Neural progenitor cell (in vitro differentiated cells): ENCODE measurements at regions not wholly inside any gene's neighbourhood (a gene's known extent, or its start where the extent isn't known, plus 50 kb on each side); places are given as distances from the start of the nearest gene placed in this dataset.

Experiments used
- DNase-seq: peaks from one replicate; pipeline ENCODE4 v3.0.0-alpha.2; 2016; ENCODE audit warnings: low spot score
- H2AFZ ChIP-seq: fragments of 200-600 bp; sonication (generic); replicated peaks from 2 replicates; pipeline ENCODE4 v1.6.1; 2016; ENCODE audit warnings: antibody characterized with exemption
- H3F3A ChIP-seq: fragments of 200-600 bp; sonication (generic); 2 replicates; pipeline ENCODE4 v1.6.1; 2016; ENCODE audit warnings: antibody characterized with exemption, low read depth
- H3K27ac ChIP-seq: fragments of 200-600 bp; sonication (generic); 2 replicates; pipeline ENCODE4 v1.5.1; 2016; ENCODE audit warnings: mild to moderate bottlenecking
- H3K27me3 ChIP-seq: fragments of 200-600 bp; sonication (generic); 2 replicates; pipeline ENCODE4 v1.6.1; 2016; ENCODE audit warnings: mild to moderate bottlenecking, moderate library complexity
- H3K36me3 ChIP-seq: fragments of 200-600 bp; sonication (generic); 2 replicates; pipeline ENCODE4 v1.5.1; 2016
- H3K4me1 ChIP-seq: fragments of 200-600 bp; sonication (generic); 2 replicates; pipeline ENCODE4 v1.6.1; 2016; ENCODE audit warnings: mixed run types
- H3K4me2 ChIP-seq: fragments of 200-600 bp; sonication (generic); 2 replicates; pipeline ENCODE4 v1.6.1; 2016
- H3K4me3 ChIP-seq: fragments of 200-600 bp; sonication (generic); 2 replicates; pipeline ENCODE4 v1.5.1; 2016
- H3K79me2 ChIP-seq: fragments of 200-600 bp; sonication (generic); 2 replicates; pipeline ENCODE4 v1.6.1; 2016; ENCODE audit warnings: low read depth
- H3K9ac ChIP-seq: fragments of 200-600 bp; sonication (generic); 2 replicates; pipeline ENCODE4 v1.6.1; 2016
- H3K9me3 ChIP-seq: fragments of 200-600 bp; sonication (generic); 2 replicates; pipeline ENCODE4 v1.5.1; 2016; ENCODE audit warnings: low read depth
- H4K20me1 ChIP-seq: fragments of 200-600 bp; sonication (generic); 2 replicates; pipeline ENCODE4 v1.6.1; 2016; ENCODE audit warnings: low read depth
- H3K27ac Mint-ChIP-seq: 3 replicates; pipeline ENCODE4 v1.8.0; 2021; ENCODE audit warnings: mixed read lengths
- H3K27me3 Mint-ChIP-seq: 2 replicates; pipeline ENCODE4 v1.8.0; 2022; ENCODE audit warnings: low read depth, mild to moderate bottlenecking, inconsistent platforms, moderate library complexity, mixed read lengths; ENCODE audit not compliant: insufficient read depth
- H3K36me3 Mint-ChIP-seq: 3 replicates; pipeline ENCODE4 v1.8.0; 2021; ENCODE audit warnings: mixed read lengths
- H3K4me1 Mint-ChIP-seq: 3 replicates; pipeline ENCODE4 v1.8.0; 2021; ENCODE audit warnings: mixed read lengths
- H3K4me3 Mint-ChIP-seq: 3 replicates; pipeline ENCODE4 v1.8.0; 2021; ENCODE audit warnings: mild to moderate bottlenecking, moderate library complexity, mixed read lengths
- H3K9me3 Mint-ChIP-seq: 3 replicates; pipeline ENCODE4 v1.8.0; 2020; ENCODE audit warnings: mixed read lengths
- EZH2 ChIP-seq: fragments of 200-600 bp; sonication (generic); IDR thresholded peaks from 2 replicates; pipeline ENCODE4 v1.6.1; 2017; ENCODE audit warnings: antibody characterized with exemption, mild to moderate bottlenecking, moderate library complexity
- EZH2phosphoT487 ChIP-seq: fragments of 200-600 bp; sonication (generic); IDR thresholded peaks from 2 replicates; pipeline ENCODE4 v1.6.1; 2017; ENCODE audit warnings: antibody characterized with exemption
- TF ChIP-seq, protein P1 (sequence below): fragments of 200-600 bp; sonication (generic); IDR thresholded peaks from 2 replicates; pipeline ENCODE4 v1.5.1; 2017; ENCODE audit warnings: antibody characterized with exemption, mild to moderate bottlenecking

DNA sequence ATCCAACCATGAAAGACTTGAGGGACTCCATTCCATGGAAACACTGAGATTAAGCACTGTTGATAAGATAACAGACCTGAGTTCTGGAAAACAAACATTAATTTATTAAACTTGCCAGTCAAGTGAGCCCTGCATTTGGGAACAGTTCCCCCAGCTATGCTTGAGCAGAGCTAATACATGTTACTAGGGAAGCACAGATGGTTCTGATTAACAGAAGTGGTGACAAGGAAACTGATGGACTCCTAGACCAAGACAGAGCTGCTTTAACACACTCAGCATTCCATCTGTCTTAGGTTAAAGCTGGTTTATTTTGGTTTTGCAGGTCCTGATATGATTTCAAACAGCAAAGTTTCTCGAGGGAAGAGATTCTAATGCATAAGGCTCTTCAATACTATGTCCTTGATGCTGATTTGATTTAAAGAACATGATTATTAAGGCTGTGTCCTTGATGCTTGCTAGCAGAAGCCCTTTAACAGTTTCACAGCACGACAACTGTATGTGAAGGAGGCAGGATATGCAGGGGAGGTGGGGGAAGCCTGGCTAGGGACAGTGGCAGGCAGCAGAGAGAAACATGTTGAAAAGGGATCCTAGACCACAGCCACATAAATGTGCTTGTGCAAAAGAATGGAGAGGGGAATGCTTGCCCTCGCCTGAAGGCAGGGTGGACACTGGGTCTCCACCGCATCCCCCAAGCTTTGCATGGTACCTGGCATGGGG lies 66.2 kb downstream of the ACTBL2 start:
- no peaks in the 10 kb centered on the region for H3K27me3 Mint-ChIP-seq
- H3K4me1 Mint-ChIP-seq: peaks cover 4% of the 10 kb centered on the region
- no peaks in the 10 kb centered on the region for H3K9me3 Mint-ChIP-seq
- H3K9me3 ChIP-seq: no peaks in the 10 kb centered on the region
- no peak overlapping the region for H3K27ac ChIP-seq
- no peak overlapping the region for H3K4me3 Mint-ChIP-seq
- no peak overlapping the region for H3K4me3 ChIP-seq
- H3K27me3 ChIP-seq: no peaks in the 10 kb centered on the region
- H3K36me3 Mint-ChIP-seq: no peaks in the 10 kb centered on the region
- no peaks in the 10 kb centered on the region for H3K36me3 ChIP-seq
- H3K4me2 ChIP-seq: no peak overlapping the region
- no peaks in the 10 kb centered on the region for H3K4me1 ChIP-seq
- TF ChIP-seq EZH2 (no peak), EZH2phosphoT487 (no peak)
- TF ChIP-seq, protein P1, sequence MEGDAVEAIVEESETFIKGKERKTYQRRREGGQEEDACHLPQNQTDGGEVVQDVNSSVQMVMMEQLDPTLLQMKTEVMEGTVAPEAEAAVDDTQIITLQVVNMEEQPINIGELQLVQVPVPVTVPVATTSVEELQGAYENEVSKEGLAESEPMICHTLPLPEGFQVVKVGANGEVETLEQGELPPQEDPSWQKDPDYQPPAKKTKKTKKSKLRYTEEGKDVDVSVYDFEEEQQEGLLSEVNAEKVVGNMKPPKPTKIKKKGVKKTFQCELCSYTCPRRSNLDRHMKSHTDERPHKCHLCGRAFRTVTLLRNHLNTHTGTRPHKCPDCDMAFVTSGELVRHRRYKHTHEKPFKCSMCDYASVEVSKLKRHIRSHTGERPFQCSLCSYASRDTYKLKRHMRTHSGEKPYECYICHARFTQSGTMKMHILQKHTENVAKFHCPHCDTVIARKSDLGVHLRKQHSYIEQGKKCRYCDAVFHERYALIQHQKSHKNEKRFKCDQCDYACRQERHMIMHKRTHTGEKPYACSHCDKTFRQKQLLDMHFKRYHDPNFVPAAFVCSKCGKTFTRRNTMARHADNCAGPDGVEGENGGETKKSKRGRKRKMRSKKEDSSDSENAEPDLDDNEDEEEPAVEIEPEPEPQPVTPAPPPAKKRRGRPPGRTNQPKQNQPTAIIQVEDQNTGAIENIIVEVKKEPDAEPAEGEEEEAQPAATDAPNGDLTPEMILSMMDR: no peak
- no peaks in the 10 kb centered on the region for H3F3A ChIP-seq
- H2AFZ ChIP-seq: no peak overlapping the region
- no peak overlapping the region for H3K27ac Mint-ChIP-seq
- no peaks in the 10 kb centered on the region for H3K79me2 ChIP-seq
- H3K9ac ChIP-seq: no peak overlapping the region
- H4K20me1 ChIP-seq: no peaks in the 10 kb centered on the region
- no peak for DNase-seq

DNA sequence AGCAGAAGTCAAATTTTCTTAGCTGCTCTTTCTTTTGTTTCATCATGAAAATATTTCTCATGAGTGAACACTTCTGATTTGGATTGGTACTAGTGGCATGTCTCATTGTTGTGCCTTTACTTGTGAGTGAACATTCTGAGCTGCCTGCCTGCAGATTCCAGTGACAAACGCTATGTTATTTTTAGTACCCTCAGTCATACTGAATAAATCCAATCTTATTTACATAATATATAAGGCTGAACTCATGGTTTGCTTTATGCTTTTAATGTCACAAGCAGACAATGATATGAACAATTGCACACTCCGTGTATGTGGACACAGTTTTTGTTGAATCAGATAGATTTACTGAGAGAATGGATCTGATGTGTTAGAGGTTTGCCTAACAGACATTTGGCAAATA lies 67.8 kb downstream of the ACTBL2 start:
- Histone ChIP-seq H3K4me2 (no peak overlapping the region), H3K9ac (no peak overlapping the region), H3K4me3 (no peak overlapping the region), H3K27ac (no peak overlapping the region), H4K20me1 (no peaks in the 10 kb centered on the region), H3K79me2 (no peaks in the 10 kb centered on the region), H3F3A (no peaks in the 10 kb centered on the region), H3K36me3 (no peaks in the 10 kb centered on the region), H3K27me3 (no peaks in the 10 kb centered on the region), H3K9me3 (no peaks in the 10 kb centered on the region), H2AFZ (no peak overlapping the region), H3K4me1 (no peaks in the 10 kb centered on the region)
- TF ChIP-seq, protein P1: no peak
- Mint-ChIP-seq H3K27ac (no peak overlapping the region), H3K9me3 (no peaks in the 10 kb centered on the region), H3K36me3 (no peaks in the 10 kb centered on the region), H3K27me3 (no peaks in the 10 kb centered on the region), H3K4me1 (peaks cover 4% of the 10 kb centered on the region), H3K4me3 (no peak overlapping the region)
- DNase-seq: no peak

DNA sequence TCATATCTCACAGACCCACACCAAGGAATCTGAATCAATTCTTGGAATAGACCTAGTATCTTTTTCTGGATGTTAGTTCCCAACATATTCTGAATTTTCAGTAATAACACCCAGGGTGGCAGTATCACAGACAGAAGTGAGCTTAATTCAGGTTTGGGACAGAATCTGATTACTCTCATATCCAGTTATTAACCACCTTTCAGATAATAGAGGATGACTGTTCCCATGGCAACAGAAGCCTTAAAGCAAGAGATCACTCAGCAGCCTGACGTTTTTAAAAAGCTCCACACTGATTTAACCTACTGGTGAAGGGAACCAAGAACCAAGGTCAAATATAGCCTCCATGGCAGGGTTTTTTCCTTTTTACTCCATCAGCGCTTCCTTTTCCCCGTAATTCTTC lies 68.4 kb downstream of the ACTBL2 start:
- H2AFZ ChIP-seq: no peak overlapping the region
- H3K4me3 ChIP-seq: no peak overlapping the region
- no peaks in the 10 kb centered on the region for H4K20me1 ChIP-seq
- H3K4me1 ChIP-seq: no peaks in the 10 kb centered on the region
- H3K27ac ChIP-seq: no peak overlapping the region
- no peaks in the 10 kb centered on the region for H3F3A ChIP-seq
- no peak for DNase-seq
- no peak overlapping the region for H3K4me2 ChIP-seq
- no peaks in the 10 kb centered on the region for H3K36me3 Mint-ChIP-seq
- no peak overlapping the region for H3K27ac Mint-ChIP-seq
- no peaks in the 10 kb centered on the region for H3K9me3 Mint-ChIP-seq
- H3K27me3 Mint-ChIP-seq: no peaks in the 10 kb centered on the region
- H3K4me3 Mint-ChIP-seq: no peak overlapping the region
- no peaks in the 10 kb centered on the region for H3K9me3 ChIP-seq
- H3K27me3 ChIP-seq: no peaks in the 10 kb centered on the region
- TF ChIP-seq EZH2phosphoT487 (no peak), EZH2 (no peak)
- TF ChIP-seq, protein P1: no peak
- H3K36me3 ChIP-seq: no peaks in the 10 kb centered on the region
- H3K9ac ChIP-seq: no peak overlapping the region
- H3K79me2 ChIP-seq: no peaks in the 10 kb centered on the region
- H3K4me1 Mint-ChIP-seq: peaks cover 4% of the 10 kb centered on the region
